GM21360 (cell line): ENCODE measurements at regions not wholly inside any gene's neighbourhood (a gene's known extent, or its start where the extent isn't known, plus 50 kb on each side); places are given as distances from the start of the nearest gene placed in this dataset.

Experiments
- ATAC-seq: cut with Tn5 transposase; IDR thresholded peaks from one replicate; pipeline ENCODE4 v1.9.1; 2021; ENCODE audit warnings: mild to moderate bottlenecking, moderate library complexity; ENCODE audit not compliant: unreplicated experiment

DNA sequence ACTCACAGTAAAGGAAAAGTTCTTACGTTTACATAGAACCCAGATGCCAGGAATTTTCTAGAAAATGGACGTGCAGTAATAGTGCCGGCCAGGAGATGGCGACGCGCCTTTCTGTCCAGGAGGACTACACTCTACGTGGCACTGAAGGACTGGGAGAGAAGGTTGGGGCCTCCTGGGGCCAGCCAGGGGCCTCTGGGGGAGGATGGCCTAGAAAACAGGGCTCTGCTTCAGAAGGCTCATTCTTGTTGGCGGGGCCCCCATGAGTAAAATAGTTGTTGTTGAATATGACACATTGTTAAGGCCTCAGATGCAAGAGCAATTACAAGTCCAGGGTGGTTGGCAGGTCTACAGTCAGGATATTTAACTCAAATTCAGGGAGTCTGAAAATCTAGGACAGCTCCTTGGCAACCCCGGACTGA lies 120.1 kb upstream of the MAX start:
- peak; percentile 62 for ATAC-seq

DNA sequence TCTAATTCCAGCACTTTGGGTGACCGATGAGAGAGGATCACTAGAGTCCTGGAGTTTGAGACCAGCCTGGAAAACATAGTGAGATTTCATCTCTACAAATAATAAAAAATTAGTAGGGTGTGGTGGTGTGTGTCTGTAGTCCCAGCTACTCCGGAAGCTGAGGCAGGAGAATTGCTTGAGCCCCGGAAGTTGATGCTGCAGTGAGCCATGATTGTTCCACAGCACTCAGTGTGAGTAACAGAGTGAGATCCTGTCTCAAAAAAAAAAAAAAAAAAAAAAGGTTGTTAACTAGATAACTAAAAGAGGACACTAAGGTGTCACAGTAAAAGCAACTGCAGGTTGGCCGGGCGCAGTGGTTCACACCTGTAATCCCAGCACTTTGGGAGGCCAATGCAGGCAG lies 121.3 kb upstream of the MAX start:
- no peak for ATAC-seq

DNA sequence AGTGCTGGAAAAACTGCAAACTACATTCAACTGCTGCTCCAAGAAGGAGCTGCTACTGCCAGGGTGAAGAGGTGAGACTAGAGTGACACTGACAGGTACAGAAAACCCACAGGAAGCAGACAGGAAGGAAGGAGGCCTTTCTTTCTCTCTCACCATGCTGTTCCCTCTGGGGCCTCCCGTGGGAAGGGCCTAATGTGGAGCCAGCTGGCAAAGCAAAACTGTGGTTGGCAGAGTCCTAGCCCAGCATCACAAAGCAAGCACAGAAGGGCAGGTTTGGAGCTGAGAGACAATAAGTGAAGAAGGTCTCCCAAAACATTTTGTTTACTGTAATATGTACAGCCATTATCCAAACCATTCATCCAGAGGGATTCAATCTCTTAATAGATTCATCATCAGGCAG lies 122.5 kb upstream of the MAX start:
- ATAC-seq, result no peak

DNA sequence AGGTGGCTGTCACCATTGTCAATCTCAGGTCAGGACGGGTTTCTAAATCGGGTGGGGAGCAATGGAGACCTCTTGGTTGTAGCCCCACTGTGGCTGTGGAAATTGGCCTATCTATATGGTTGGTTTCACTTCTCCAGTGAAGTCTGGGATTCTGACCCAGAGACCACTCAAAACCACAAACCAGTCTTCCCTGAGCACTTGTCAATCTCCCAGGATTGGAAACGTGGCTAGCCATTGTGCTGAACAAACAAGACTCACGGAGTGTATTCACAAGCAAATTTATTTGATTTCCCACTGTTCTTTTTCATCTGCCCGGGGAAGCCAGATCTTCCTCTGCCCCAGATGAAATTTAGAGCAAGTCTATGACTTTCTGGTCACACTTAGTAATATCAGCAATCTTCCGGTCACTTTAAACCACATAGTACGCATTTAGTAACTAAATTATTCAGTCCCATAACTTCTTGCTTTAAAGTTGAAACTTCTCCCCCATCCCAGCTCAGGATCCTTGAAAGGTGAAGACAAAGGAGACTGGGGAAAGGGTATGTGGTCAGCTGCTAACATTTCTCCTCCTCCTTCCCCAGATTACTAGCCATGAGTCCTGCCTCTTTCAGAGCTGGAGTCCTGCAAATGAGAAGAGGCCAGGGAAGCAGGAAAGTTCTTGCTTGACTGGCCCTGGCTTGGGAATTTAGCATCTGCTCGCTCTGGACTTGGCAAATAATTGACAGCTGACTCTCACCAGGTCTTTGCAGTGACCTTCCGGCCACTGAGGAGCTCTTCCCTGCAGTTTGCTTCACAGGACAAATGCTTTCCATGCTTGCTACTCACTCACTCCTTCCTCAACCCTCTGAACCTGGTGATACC lies 123.2 kb upstream of the MAX start:
- ATAC-seq, result no peak

DNA sequence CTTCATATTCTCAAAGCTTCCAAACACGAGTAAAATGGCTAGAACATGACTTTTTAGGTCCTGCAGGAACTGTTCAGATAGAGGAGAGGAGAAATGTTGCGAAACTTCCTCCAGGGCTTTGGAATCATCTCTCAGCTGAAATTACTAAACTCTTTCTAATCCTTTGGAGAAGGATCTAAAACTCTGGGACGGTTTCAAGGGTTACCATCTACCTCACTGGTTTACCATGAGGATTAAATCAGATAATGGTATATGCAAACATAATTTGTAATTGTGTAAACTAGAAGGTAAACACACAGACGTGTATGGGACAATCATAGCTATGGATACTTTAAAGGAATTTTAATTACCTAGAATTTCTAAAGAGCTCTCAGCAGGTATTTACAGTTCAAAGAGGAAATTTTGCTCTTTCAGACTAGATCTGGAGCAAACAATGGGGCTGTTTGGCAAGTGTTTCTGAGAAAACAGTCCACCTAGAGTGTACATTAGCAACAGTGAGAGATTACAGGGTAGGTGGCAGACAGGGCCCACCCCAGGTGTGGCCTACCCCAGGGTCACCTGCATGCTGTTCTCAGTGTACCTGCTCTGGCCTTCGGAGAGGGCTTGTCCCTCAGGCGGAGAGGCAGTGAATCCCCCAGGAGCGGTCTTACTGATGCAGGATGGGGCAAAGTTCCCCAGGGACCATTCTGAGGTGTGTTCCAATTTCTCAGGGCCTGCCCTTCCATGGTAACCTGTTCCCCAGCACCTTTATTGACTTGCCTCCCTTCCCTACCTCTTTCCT lies 124.7 kb upstream of the MAX start:
- ATAC-seq, result no peak

DNA sequence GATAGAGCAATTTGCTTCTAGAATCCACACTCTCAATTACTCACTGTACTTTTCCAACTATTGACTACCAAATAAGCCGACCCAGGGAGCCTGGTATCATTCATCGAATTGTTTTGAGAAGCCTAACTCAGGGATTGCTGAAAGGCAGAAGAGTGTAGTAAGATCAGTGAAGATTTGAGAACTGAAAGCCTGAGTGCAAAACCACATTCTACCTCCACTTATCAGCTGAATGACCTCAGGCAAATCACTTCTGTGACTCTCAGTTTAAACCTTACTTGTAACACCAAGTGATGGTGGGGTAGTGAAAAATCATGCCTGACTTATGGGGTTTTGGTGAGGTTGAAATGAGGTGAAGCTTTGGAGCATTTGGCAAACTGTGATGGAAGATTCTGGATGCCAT lies 126.1 kb upstream of the MAX start:
- peak; percentile 77 for ATAC-seq

DNA sequence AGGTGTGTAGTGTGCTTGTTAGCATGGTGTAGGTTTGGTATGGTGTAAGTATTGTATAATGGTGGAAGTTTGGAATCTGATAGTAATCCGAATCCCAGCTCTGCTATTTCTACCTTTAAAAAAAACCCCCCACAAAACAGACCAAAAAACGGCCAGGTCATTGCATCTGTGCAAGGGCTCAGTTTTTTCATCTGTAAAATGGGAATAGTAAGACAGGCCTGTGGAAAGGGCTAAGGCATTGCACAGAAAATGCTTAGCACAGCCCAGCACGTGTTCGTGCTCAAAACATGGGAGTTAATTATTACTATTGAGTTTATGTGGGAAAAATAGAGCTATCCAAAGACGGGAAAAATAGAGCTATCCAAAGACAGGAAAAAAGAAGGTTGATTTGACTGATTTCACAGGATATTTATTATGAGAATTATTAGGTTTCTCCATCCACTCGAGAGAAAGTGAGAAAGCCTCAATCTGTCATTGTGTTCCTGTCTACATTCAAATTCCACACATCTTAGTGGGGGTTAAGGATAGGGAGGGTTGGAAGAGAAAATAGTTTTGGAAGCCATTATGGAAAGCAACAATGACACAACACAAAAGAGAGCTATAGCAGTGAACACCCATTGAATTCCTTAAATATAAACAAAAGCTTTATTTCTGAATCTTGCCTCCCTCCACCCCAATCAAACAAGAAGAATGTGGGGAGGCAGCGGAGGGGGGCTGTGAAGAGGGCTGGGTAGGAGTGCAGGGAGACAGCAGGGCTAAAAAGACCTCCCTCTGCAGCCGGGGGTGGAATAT lies 126.8 kb upstream of the MAX start:
- no peak for ATAC-seq

DNA sequence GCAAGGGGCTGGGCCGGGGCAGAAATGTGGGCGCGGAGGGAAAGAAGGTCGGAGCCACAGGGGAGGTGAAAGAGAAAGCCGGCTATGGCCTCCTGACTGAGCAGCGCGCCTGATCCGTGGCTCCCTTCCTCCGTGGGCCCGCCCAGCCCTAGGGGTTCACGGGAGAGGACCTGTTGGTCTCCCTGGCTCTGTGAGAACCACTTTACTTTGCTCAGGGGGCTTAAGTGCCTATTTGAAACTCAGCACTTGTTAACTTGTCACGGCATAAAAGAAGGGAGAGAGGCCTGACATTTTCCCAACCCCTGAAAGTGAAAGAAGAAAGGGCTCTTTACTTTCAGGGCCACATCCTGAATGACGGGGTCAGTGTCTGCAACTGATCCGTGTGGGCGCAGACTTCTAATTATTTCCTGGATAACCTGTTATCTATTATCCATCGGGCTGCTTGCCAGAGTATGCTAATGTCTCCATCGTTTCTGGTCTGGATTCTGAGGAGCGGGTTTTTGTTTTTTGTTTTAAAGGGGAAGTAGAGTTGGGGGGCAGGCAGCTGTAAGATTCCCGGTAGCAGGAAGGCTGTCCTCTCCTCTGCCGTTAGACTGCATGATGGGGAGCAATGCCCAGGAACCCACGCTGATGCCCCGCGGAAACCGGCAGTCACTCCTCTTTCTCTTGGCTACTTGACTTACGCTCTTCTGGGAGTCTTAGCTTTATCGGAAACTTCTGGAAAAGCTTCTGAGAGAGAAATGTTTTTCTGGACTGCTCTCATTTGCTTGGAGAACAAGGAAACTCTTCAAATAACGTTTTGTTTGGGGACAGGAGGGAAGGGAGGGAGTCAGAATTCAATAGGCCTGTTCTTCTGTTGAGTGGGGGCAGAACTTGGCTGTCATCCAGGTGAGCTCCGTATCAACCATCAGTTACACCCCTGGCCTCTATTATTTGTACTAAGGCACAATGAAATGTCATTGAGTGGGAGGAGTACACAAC lies 127.7 kb upstream of the MAX start:
- ATAC-seq, result no peak

DNA sequence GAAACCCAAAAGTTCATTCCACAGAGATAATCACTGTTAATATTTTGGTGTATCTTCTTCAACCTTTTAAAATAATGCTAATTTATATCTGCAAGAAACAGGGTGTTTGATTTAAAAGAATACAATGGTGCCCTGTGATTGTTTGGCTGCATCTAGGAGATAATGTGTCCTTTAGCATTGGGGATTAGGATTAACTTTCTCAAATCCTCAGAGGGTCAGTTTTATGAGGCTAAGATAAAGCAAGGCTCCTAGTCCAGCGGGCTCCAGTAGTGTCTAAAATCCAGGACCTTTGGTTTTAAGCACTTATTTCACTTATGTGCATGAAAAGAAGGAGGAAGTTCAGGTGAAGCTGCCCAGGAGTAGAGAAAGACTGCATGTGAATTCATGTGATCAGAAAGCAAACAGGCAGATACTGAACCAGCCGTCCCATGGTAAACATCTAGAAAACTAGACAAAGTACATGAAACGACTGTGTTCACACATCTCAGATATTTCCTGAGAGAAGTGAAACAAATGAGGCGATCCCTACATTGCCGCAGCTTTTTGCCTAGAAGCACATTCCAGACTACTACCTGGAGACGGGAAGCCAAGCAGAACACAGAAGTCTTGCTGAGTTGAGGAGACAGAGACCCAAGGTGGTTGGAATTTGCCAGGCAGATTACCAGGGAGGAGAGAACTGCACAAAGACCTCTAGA lies 129.1 kb upstream of the MAX start:
- ATAC-seq, result no peak

DNA sequence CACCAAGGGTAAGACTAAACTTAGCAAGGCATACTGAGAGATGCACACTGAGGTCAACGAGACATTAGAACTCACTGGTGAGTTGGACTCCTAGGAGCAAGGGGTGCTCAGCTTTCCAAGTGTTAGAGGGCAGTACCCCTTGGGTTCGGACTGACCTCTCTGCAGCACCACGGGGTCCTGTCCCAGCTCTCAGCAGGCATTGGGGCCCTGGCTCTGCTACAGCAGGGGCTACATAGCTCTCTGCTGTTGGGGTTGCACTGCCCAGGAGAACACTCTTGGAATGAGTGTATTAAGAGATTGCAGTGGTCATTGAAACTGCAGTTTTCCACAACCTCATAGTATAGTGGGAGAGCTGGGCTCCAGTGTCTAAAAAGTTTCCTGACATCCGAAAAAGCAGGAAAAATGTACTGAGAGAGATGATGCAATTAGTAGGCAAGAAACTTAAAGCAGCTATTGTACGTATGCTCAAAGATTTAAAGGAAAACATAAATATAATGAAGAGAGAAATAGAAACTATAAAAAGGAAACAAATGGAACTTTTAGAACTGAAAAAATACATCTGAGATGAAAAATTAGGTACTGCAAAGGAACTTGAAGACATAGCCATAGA lies 132.5 kb upstream of the MAX start:
- no peak for ATAC-seq

DNA sequence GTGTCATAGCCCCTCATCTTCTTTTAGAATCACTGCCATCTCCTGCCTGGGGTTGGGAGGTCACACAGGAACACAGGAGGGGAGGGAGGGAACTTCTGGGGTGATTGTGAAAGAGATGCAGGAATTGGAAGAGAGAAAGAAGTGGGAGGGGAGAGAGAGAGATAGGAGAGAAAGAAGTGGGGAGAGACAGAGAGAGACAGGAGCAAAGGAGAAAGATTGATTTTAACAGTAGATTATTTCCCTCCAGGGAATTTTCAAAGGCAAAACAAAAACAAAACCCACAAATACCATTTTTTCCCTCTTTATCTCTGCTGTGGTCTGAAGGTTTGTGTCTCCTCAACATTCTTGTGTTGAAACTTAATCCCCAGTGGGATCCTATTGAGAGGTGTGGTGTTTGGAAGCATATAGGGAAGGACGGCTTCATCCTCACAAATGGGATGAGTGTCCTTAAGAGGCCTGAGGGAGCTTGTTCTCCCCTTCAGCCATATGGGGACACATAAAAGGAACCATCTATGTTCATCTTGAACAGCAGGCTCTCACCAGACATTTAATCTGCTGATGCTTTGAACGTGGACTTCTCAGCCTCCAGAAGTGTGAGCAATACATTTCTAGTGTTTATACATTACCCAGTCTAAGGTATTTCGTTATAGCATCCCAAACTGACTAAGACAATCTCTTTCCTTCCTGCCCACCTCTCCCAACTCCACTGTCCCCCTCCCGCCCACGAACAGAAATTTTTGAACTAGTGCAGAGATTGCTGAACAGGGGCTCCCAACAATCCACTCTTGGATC lies 134.9 kb upstream of the MAX start:
- ATAC-seq, result no peak

DNA sequence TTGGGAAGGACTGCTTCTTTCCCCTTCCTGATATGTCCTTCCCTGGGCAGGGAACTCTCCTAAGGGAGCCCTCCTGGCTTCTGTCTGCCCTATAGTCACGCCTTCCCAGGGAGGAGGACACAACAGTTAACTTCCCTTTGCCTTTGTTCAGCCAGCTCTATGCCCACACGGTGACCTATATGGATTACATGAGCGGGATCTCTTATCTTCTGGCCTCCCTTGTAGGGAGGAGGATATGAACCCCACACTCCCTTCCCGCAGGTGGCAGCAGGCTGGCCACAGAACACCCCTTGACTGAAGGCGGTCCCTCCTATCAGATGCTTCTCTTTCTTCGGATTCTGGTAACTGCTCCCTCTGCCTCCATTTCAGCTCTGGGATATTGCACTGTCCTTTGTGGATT lies 135.6 kb upstream of the MAX start:
- no peak for ATAC-seq

DNA sequence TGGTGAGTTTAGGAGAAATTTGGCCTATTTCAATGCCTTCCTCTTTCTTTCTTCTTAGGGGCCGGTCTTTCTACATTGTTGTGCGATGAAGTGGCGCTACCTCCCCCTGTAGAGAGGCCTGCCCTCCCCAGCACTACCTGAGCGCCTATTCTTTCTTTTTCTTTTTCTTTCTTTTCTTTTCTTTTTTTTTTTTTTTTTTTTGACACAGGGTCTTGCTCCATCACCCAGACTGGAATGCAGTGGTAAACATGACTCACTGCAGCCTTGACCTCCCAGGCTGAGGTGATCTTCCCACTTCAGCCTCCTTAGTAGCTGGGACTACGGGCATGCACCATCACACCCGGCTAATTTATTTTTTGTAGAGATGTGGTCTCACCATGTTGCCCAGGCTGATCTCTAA lies 136.1 kb upstream of the MAX start:
- ATAC-seq, result no peak

DNA sequence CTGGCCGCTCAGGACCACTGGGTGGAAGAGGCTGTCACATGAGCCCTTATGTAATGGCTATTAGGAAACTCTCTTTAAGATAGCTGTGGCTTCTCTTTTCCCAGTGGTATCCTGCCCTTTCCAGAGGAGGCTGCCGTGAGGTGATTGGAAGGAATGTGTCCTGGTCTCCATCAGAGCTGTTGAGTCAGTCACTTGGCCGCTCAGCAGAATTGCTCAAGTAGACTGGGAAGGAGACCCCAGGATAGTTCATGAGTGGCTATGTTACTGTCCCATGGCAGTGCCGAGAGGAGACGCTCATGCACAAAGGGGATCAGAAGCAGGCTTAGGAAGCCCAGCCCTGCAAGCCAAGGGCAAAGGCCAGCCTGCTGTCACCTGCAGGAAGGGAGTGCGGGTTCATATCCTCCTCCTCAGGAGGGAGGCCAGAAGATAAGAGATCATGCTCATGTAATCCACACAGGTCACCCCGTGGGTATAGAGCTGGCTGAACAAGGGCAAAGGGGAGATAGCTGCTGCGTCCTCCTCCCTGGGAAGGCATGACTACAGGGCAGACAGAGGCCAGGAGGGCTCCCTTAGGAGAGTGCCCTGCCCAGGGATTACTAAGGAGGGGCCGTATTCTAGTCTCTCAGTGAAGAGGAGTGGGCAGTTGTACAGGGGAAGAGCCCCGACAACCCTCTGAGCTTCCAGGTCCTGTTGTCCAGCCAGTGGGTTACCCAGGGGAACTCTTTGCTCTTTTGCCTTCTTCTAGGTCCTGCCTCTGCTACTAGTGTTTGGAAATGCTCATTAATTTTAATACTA lies 137.0 kb upstream of the MAX start:
- no peak for ATAC-seq

DNA sequence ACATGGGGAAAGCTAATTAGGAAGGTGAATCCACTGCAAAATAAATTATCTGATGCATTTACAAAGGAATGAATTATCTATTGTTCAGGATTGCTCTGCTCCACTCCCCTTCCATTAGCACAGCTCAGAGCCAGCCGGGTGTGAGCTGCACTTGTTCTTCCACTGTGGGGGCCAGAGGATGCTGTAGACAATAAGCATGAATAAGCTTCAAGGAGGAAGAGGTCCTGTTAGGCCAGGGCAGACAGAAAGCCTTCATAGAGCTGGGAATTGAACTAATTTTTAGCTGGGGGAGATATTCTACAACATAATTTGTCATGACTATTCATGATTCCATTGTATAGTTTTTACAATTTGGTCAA lies 137.6 kb upstream of the MAX start:
- no peak for ATAC-seq

DNA sequence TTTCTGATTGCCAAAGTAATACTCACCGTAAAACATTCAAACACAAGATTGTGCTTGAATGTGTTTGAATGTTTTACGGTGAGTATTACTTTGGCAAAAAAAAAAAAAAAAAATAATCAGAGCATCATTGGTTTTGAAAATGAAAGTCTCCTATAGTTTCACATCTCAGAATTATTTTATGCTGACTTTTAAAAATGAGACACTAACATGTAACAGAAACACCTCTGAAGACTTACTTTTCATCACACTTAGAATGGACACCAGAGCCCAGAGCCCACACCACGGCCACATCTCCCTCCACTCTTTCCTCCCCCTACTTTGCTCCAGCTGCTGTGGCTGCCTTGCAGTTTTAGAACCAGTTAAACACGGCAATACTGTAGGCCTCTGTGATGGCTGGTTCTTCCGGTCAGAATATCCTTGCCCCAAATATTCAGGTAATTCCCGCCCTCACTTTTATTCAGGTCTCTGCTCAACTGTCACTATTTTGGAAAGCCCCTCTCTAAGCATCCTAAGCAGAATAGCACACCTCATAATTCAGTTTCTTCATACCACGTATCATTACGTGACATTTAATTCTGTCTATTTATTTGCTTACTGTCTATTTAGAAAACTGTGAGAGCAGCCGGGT lies 138.9 kb upstream of the MAX start:
- no peak for ATAC-seq

DNA sequence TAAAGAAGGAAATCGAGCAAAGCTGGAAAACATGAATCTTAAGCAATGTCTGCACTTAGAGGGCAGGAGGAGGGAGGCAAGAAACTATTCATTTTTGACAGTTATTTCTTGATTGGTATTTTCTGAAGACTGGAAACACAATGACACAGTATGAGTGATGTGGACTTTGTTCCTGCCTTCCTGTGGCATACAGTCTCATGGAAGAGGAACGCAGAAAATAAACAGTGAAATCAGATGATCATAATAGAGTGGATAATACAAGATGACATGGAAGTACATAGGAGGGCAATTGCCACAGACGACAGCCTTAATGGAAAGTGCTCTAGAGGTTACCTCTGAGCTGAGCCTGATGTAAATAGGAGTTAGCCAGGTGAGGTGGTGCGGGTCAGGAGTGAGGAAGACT lies 140.4 kb upstream of the MAX start:
- no peak for ATAC-seq
